Thymus (tissue), 11 donors: ENCODE measurements at regions not wholly inside any gene's neighbourhood (a gene's known extent, or its start where the extent isn't known, plus 50 kb on each side); places are given as distances from the start of the nearest gene placed in this dataset.
"Not testable (repeated sequence)": the region's sequence is repeated elsewhere in the genome, so short reads cannot be mapped to it uniquely, and the experiment has no call there.

Source experiments
- DNase-seq, 9 donors: peaks; one replicate each; pipeline ENCODE4 v3.0.0-alpha.2; 2013; ENCODE audit warnings: low spot score in 9 of 9, low read depth in 6 of 9, missing footprints in 1 of 9
- H3K27ac ChIP-seq, 2 donors: one replicate each; pipeline ENCODE4 v1.5.1; 2013; ENCODE audit warnings: control low read depth in 1 of 2, low read depth in 1 of 2, low read length in 1 of 2, mild to moderate bottlenecking in 1 of 2, moderate library complexity in 1 of 2
- H3K27me3 ChIP-seq, 2 donors: one replicate each; pipeline ENCODE4 v1.5.1; 2013; ENCODE audit warnings: low read length in 1 of 2; ENCODE audit not compliant: control insufficient read depth in 2 of 2, insufficient read depth in 1 of 2
- H3K36me3 ChIP-seq, 2 donors: one replicate each; pipeline ENCODE4 v1.5.1; 2013; ENCODE audit warnings: low read length in 1 of 2, mild to moderate bottlenecking in 1 of 2, moderate library complexity in 1 of 2; ENCODE audit not compliant: control insufficient read depth in 2 of 2, insufficient read depth in 2 of 2
- H3K4me1 ChIP-seq, 2 donors: one replicate each; pipeline ENCODE4 v1.5.1; 2013; ENCODE audit warnings: low read length in 2 of 2; ENCODE audit not compliant: control insufficient read depth in 2 of 2, insufficient read depth in 2 of 2
- H3K4me3 ChIP-seq, 2 donors: one replicate each; pipeline ENCODE4 v1.5.1; 2013; ENCODE audit warnings: low read length in 2 of 2, control low read depth in 1 of 2, mild to moderate bottlenecking in 1 of 2
- H3K9me3 ChIP-seq, 2 donors: one replicate each; pipeline ENCODE4 v1.5.1; 2013; ENCODE audit warnings: low read length in 1 of 2, mild to moderate bottlenecking in 1 of 2; ENCODE audit not compliant: control insufficient read depth in 2 of 2, insufficient read depth in 1 of 2
- WGBS: extraction: QIAGEN DNeasy Blood & Tissue Kit; methylation state at CpG from one replicate; pipeline ENCODE4 v1.1.7; 2013; 5-methylcytosine and 5-hydroxymethylcytosine counted together
- donor health status: healthy.

- Histone ChIP-seq H3K27me3 (no peaks in the 10 kb centered on the region), H3K27ac (no peak overlapping the region), H3K4me3 (no peak overlapping the region), H3K36me3 (no peaks in the 10 kb centered on the region), H3K9me3 (no peaks in the 10 kb centered on the region), H3K4me1 (no peaks in the 10 kb centered on the region)
- WGBS = 94% methylated on average over 2 of the region's 2 CpGs
- DNase-seq = no peak
Measured at GRCh38 chr1:200294241-200294640, 115.6 kb downstream of the ZNF281 start.

GRCh38 chr1:200292699-200293098 is 117.1 kb downstream of the ZNF281 start:
- no peak for DNase-seq
- WGBS = 94% methylated on average over 2 of the region's 2 CpGs
- no peaks in the 10 kb centered on the region for H3K4me1 ChIP-seq

GRCh38 chr1:200291106-200291505 is 118.7 kb downstream of the ZNF281 start:
- no peaks in the 10 kb centered on the region for H3K9me3 ChIP-seq
- DNase-seq = no peak
- no peak overlapping the region for H3K27ac ChIP-seq
- H3K27me3 ChIP-seq = no peaks in the 10 kb centered on the region
- H3K36me3 ChIP-seq = no peaks in the 10 kb centered on the region
- WGBS = 90% methylated on average over 2 of the region's 2 CpGs
- no peaks in the 10 kb centered on the region for H3K4me1 ChIP-seq
- no peak overlapping the region for H3K4me3 ChIP-seq

More at GRCh38 chr1:200292699-200293098, 117.1 kb downstream of the ZNF281 start:
- Histone ChIP-seq H3K36me3 (no peaks in the 10 kb centered on the region), H3K27me3 (no peaks in the 10 kb centered on the region), H3K9me3 (no peaks in the 10 kb centered on the region), H3K27ac (no peak overlapping the region), H3K4me3 (no peak overlapping the region)

- no peak overlapping the region for H3K4me3 ChIP-seq
- no peaks in the 10 kb centered on the region for H3K36me3 ChIP-seq
- DNase-seq = no peak
- 86% methylated on average over 5 of the region's 5 CpGs for WGBS
- no peaks in the 10 kb centered on the region for H3K9me3 ChIP-seq
- H3K4me1 ChIP-seq = no peaks in the 10 kb centered on the region
- H3K27ac ChIP-seq = no peak overlapping the region
- no peaks in the 10 kb centered on the region for H3K27me3 ChIP-seq
Measured at GRCh38 chr1:200290010-200290685, 119.7 kb downstream of the ZNF281 start.

GRCh38 chr1:200288226-200288625 is 121.6 kb downstream of the ZNF281 start:
- DNase-seq = no peak
- H3K27me3 ChIP-seq = no peaks in the 10 kb centered on the region
- H3K9me3 ChIP-seq = no peaks in the 10 kb centered on the region
- H3K27ac ChIP-seq = no peak overlapping the region
- no peaks in the 10 kb centered on the region for H3K4me1 ChIP-seq
- WGBS = 96% methylated on average over 5 of the region's 5 CpGs
- H3K4me3 ChIP-seq = no peak overlapping the region
- no peaks in the 10 kb centered on the region for H3K36me3 ChIP-seq

- not testable (repeated sequence) for DNase-seq, H3K4me1 ChIP-seq
- 98% methylated on average over 5 of the region's 5 CpGs for WGBS
Measured at GRCh38 chr1:200284236-200284635, 125.6 kb downstream of the ZNF281 start.

GRCh38 chr1:200282497-200283122 is 127.2 kb downstream of the ZNF281 start:
- Histone ChIP-seq H3K27me3 (no peaks in the 10 kb centered on the region), H3K4me1 (no peaks in the 10 kb centered on the region), H3K36me3 (no peaks in the 10 kb centered on the region), H3K27ac (no peak overlapping the region), H3K9me3 (no peaks in the 10 kb centered on the region), H3K4me3 (no peak overlapping the region)
- DNase-seq = no peak
- 87% methylated on average over 9 of the region's 9 CpGs for WGBS

More at GRCh38 chr1:200284236-200284635, 125.6 kb downstream of the ZNF281 start:
- not testable (repeated sequence) for H3K36me3 ChIP-seq, H3K4me3 ChIP-seq, H3K9me3 ChIP-seq, H3K27me3 ChIP-seq, H3K27ac ChIP-seq

- no peak for DNase-seq
- Histone ChIP-seq H3K27me3 (no peaks in the 10 kb centered on the region), H3K27ac (no peak overlapping the region), H3K4me1 (no peaks in the 10 kb centered on the region), H3K36me3 (no peaks in the 10 kb centered on the region), H3K4me3 (no peak overlapping the region), H3K9me3 (no peaks in the 10 kb centered on the region)
- 94% methylated on average over 8 of the region's 8 CpGs for WGBS
Measured at GRCh38 chr1:200281201-200281835, 128.5 kb downstream of the ZNF281 start.

GRCh38 chr1:200279810-200280411 is 129.9 kb downstream of the ZNF281 start:
- H3K9me3 ChIP-seq = no peaks in the 10 kb centered on the region
- no peak overlapping the region for H3K27ac ChIP-seq
- peak in 4 of 9 donors; percentile 8 to 36 (median 23) for DNase-seq
- H3K4me3 ChIP-seq = no peak overlapping the region
- no peaks in the 10 kb centered on the region for H3K27me3 ChIP-seq
- H3K4me1 ChIP-seq = no peaks in the 10 kb centered on the region
- no peaks in the 10 kb centered on the region for H3K36me3 ChIP-seq
- WGBS = 84% methylated on average over 4 of the region's 4 CpGs
